ENCODE measurements at regions not wholly inside any gene's neighbourhood (a gene's known extent, or its start where the extent isn't known, plus 50 kb on each side); places are given as distances from the start of the nearest gene placed in this dataset.

DNA sequence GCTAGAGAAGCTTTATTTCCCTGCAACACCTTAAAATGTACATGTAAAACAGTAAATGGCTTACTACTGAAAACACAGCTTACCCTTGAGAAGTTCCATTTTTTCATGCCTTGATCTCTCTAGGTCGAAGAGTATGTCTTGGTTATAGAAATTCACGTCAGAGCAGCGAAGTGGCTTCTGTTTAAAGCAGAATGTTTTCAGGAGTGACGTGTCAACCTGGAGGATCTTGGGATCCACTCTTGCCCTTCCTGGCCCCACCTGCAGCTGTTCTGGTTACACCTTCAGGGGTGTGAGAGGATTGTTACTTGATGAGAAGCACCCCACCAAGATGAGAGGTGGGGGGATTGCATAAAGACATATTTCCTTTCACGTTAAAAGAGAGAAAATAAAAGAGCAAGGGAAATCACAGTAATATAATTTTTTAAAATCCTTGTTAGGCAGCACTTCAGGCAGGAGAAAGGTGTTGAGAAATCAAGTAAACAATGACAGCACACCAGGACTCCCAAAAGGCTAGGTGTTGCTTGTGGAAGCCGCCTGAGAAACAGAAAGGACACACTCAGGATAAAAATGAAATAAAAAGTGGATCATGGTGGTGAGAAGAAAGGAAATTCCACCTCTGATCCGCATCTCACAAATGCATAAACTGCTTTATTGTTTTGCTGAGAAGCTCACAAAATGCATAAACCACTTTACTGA is 149.7 kb downstream of the UNC5CL start:
- DNase-seq (ENCODE audit: low spot score), result no peak
- TF ChIP-seq, protein P1, sequence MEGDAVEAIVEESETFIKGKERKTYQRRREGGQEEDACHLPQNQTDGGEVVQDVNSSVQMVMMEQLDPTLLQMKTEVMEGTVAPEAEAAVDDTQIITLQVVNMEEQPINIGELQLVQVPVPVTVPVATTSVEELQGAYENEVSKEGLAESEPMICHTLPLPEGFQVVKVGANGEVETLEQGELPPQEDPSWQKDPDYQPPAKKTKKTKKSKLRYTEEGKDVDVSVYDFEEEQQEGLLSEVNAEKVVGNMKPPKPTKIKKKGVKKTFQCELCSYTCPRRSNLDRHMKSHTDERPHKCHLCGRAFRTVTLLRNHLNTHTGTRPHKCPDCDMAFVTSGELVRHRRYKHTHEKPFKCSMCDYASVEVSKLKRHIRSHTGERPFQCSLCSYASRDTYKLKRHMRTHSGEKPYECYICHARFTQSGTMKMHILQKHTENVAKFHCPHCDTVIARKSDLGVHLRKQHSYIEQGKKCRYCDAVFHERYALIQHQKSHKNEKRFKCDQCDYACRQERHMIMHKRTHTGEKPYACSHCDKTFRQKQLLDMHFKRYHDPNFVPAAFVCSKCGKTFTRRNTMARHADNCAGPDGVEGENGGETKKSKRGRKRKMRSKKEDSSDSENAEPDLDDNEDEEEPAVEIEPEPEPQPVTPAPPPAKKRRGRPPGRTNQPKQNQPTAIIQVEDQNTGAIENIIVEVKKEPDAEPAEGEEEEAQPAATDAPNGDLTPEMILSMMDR (IDR thresholded peaks at IDR 0.05), result no peak
- ATAC-seq (ENCODE audit: low FRiP score), result no peak

DNA sequence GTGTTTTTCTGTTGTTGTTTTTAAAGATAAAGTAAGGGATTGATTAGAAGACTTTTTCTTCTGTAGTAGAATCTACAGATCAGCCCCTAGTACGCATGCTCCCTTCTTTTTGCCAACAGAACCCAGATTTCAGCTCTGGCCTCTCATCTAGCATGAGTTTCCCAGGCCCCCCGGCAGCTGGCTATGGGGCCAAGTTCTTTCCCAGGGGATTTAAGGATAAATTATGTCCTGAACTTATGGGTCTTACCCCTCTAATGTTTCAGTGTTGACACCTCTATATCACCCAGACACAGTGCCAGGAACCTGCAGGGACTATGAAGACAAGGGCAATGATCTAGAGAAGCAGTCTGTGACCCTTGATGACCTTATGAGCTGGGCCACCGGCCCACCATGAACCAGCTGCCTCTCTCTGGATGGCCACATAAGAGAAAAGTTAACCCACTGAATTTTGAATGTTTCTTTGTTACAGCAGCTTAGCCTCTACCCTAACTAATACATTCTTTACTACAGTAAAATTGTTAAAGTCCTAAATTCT is 150.5 kb downstream of the UNC5CL start:
- TF ChIP-seq, protein P1 (IDR thresholded peaks at IDR 0.05), result no peak
- DNase-seq (ENCODE audit: low spot score), result no peak
- no peak for ATAC-seq (ENCODE audit: low FRiP score)

GRCh38 chr6:40887792-40888340 is 151.2 kb downstream of the UNC5CL start:
- TF ChIP-seq, protein P1 (IDR thresholded peaks at IDR 0.05), result no peak
- no peak for ATAC-seq (ENCODE audit: low FRiP score)
- no peak for DNase-seq (ENCODE audit: low spot score)

GRCh38 chr6:40887079-40887791 is 151.8 kb downstream of the UNC5CL start:
- DNase-seq (ENCODE audit: low spot score) (no peak), ATAC-seq (ENCODE audit: low FRiP score) (no peak)
- TF ChIP-seq, protein P1 (IDR thresholded peaks at IDR 0.05), result no peak

GRCh38 chr6:40885139-40885774 is 153.8 kb downstream of the UNC5CL start:
- DNase-seq (ENCODE audit: low spot score) (no peak), ATAC-seq (ENCODE audit: low FRiP score) (no peak)
- TF ChIP-seq, protein P1 (IDR thresholded peaks at IDR 0.05), result no peak

GRCh38 chr6:40882323-40882997 is 156.6 kb downstream of the UNC5CL start:
- no peak for DNase-seq (ENCODE audit: low spot score)
- ATAC-seq (ENCODE audit: low FRiP score), result no peak
- TF ChIP-seq, protein P1 (IDR thresholded peaks at IDR 0.05), result no peak

Data from omental fat pad (tissue), 3 donors.